DND-41 (cell line): ENCODE measurements at regions not wholly inside any gene's neighbourhood (a gene's known extent, or its start where the extent isn't known, plus 50 kb on each side); places are given as distances from the start of the nearest gene placed in this dataset.

Source experiments
- ATAC-seq: fragments of 200-7000 bp; cut with Tn5 transposase; 3 replicates; pipeline ENCODE4 v1.9.1; 2021; ENCODE audit warnings: low read depth; ENCODE audit not compliant: insufficient read depth
- DNase-seq: peaks from one replicate; pipeline ENCODE4 v3.0.0-alpha.2; 2020
- H2AFZ ChIP-seq: 2 replicates; pipeline ENCODE4 v1.6.0; 2012; ENCODE audit warnings: low read depth, low read length
- H3K27ac ChIP-seq: 2 replicates; pipeline ENCODE4 v1.5.1; 2012; ENCODE audit warnings: low read length, inconsistent platforms
- H3K27me3 ChIP-seq: fragments of 200-600 bp; sonication (generic); 2 replicates; pipeline ENCODE4 v1.6.0; 2012; ENCODE audit warnings: low read length, mild to moderate bottlenecking, inconsistent platforms; ENCODE audit not compliant: insufficient read depth, poor library complexity
- H3K36me3 ChIP-seq: 2 replicates; pipeline ENCODE4 v1.5.1; 2012; ENCODE audit warnings: low read length, inconsistent platforms; ENCODE audit not compliant: insufficient read depth
- H3K4me1 ChIP-seq: 2 replicates; pipeline ENCODE4 v1.5.1; 2012; ENCODE audit warnings: mild to moderate bottlenecking, low read length; ENCODE audit not compliant: insufficient read depth
- H3K4me2 ChIP-seq: 2 replicates; pipeline ENCODE4 v1.6.0; 2012; ENCODE audit warnings: mild to moderate bottlenecking, moderate library complexity, low read length, inconsistent platforms; ENCODE audit not compliant: insufficient read depth
- H3K4me3 ChIP-seq, 2 experiments: fragments of 200-600 bp in 1 of 2; shearing (Covaris generic) in 1 of 2; 2 replicates each; pipeline ENCODE4 v1.5.1; 2012 to 2016; ENCODE audit warnings: inconsistent platforms in 2 of 2, low read length in 2 of 2, mild to moderate bottlenecking in 2 of 2, low read depth in 1 of 2, moderate library complexity in 1 of 2
- H3K79me2 ChIP-seq: 2 replicates; pipeline ENCODE4 v1.6.0; 2012; ENCODE audit warnings: low read length, inconsistent platforms; ENCODE audit not compliant: insufficient read depth
- H3K9ac ChIP-seq: 2 replicates; pipeline ENCODE4 v1.6.0; 2012; ENCODE audit warnings: low read depth, mild to moderate bottlenecking, inconsistent platforms, low read length, moderate library complexity
- H3K9me3 ChIP-seq: 2 replicates; pipeline ENCODE4 v1.5.1; 2012; ENCODE audit warnings: low read length, moderate library complexity, mild to moderate bottlenecking, inconsistent platforms; ENCODE audit not compliant: insufficient read depth, severe bottlenecking
- H4K20me1 ChIP-seq: 2 replicates; pipeline ENCODE4 v1.6.0; 2012; ENCODE audit warnings: low read length; ENCODE audit not compliant: insufficient read depth
- CTCF ChIP-seq: IDR thresholded peaks from 2 replicates; pipeline ENCODE4 v1.5.1; 2012; ENCODE audit warnings: borderline replicate concordance, low read length, moderate library complexity, mild to moderate bottlenecking; ENCODE audit not compliant: poor library complexity, severe bottlenecking; ENCODE audit errors: extremely low read depth
- EZH2 ChIP-seq: IDR thresholded peaks from 3 replicates; pipeline ENCODE4 v1.6.1; 2012; ENCODE audit warnings: borderline replicate concordance, low read depth, mild to moderate bottlenecking, moderate library complexity, low read length, inconsistent platforms; ENCODE audit not compliant: severe bottlenecking

DNA sequence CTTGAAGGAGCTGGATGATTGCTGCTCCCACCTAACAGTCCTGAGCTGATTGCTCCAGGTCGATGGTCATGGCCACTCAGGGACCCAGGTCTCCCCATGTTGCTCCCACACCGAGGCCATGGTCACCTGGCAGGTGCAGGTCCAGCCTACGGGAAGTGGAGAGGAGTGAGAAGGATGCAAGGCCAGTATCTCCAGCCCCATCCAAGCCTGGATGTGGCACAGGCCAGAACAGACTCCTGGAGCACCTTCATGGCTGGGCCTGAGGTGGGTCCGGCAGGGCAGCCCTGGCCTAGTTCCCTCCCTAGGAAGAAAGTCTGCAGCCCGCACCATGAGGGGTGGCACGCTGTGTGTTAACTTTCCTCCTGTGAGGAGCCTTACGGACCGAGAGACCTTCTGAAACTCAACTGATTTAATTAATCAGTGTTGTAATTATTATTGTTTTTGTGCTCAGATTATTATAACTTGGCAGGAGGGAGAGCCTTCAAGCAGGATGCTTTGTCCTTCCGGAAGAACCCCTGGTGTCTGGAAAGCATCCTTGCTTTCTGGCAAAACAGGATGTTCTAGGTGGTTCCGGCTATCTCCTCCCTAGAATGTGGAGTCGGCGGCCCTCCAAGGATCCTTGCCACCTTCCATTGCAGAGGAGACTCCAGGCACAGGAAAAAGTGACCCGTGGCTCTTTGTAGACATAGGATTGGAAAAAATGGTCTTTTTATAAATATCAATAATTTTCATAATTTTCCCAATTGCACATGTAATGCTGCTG lies 92.3 kb upstream of the ADRA2C start:
- H2AFZ ChIP-seq, result no peak overlapping the region
- H4K20me1 ChIP-seq, result peaks cover 2% of the 10 kb centered on the region; the same call in 1 of the 2 replicates
- no peaks in the 10 kb centered on the region for H3K4me1 ChIP-seq
- DNase-seq (no peak), ATAC-seq (no peak)
- H3K79me2 ChIP-seq, result no peaks in the 10 kb centered on the region
- no peak overlapping the region for H3K4me2 ChIP-seq
- no peak overlapping the region for H3K4me3 ChIP-seq
- no peak overlapping the region for H3K9ac ChIP-seq
- no peaks in the 10 kb centered on the region for H3K9me3 ChIP-seq
- TF ChIP-seq EZH2 (no peak), CTCF (no peak)
- H3K27me3 ChIP-seq, result peaks cover 4% of the 10 kb centered on the region
- no peaks in the 10 kb centered on the region for H3K36me3 ChIP-seq
- no peak overlapping the region for H3K27ac ChIP-seq

- Histone ChIP-seq H4K20me1 (peaks cover 2% of the 10 kb centered on the region; the same call in 1 of the 2 replicates), H3K4me3 (no peak overlapping the region), H3K4me2 (no peak overlapping the region), H2AFZ (no peak overlapping the region), H3K27ac (no peak overlapping the region), H3K79me2 (no peaks in the 10 kb centered on the region), H3K27me3 (peaks cover 4% of the 10 kb centered on the region), H3K4me1 (no peaks in the 10 kb centered on the region), H3K9ac (no peak overlapping the region), H3K36me3 (no peaks in the 10 kb centered on the region), H3K9me3 (no peaks in the 10 kb centered on the region)
- TF ChIP-seq EZH2 (no peak), CTCF (no peak)
- ATAC-seq (no peak), DNase-seq (no peak)
Measured at GRCh38 chr4:3673176-3673575, 93.0 kb upstream of the ADRA2C start.

- ATAC-seq, result no peak
- H3K4me2 ChIP-seq, result no peak overlapping the region
Measured at GRCh38 chr4:3672465-3672831, 93.7 kb upstream of the ADRA2C start.

More at GRCh38 chr4:3672465-3672831, 93.7 kb upstream of the ADRA2C start:
- TF ChIP-seq EZH2, result no peak
- no peak for TF ChIP-seq CTCF
- Histone ChIP-seq H3K27ac (no peak overlapping the region), H3K4me3 (no peak overlapping the region), H3K36me3 (no peaks in the 10 kb centered on the region), H2AFZ (no peak overlapping the region), H3K79me2 (no peaks in the 10 kb centered on the region), H4K20me1 (no peaks in the 10 kb centered on the region), H3K9me3 (no peaks in the 10 kb centered on the region), H3K4me1 (no peaks in the 10 kb centered on the region), H3K27me3 (peaks cover 4% of the 10 kb centered on the region), H3K9ac (no peak overlapping the region)
- DNase-seq, result no peak
